SW480 (cell line): ENCODE measurements at regions not wholly inside any gene's neighbourhood (a gene's known extent, or its start where the extent isn't known, plus 50 kb on each side); places are given as distances from the start of the nearest gene placed in this dataset.

Experiments used
- DNase-seq: peaks from one replicate; pipeline ENCODE4 v3.0.0-alpha.2; 2016; ENCODE audit warnings: low spot score

GRCh38 chr12:124412646-124413015 is 117.7 kb downstream of the RFLNA start:
- no peak for DNase-seq

- no peak for DNase-seq
These were observed 117.2 kb downstream of the RFLNA start for GRCh38 chr12:124411953-124412645.

- no peak for DNase-seq
These were observed 116.5 kb downstream of the RFLNA start for GRCh38 chr12:124411281-124411878.

- DNase-seq = no peak
These were observed 115.7 kb downstream of the RFLNA start for GRCh38 chr12:124410354-124411175.

GRCh38 chr12:124408822-124409517 is 114.1 kb downstream of the RFLNA start:
- no peak for DNase-seq

- no peak for DNase-seq
These were observed 112.2 kb downstream of the RFLNA start for GRCh38 chr12:124407074-124407473.

GRCh38 chr12:124406043-124406442 is 111.2 kb downstream of the RFLNA start:
- DNase-seq = no peak

- DNase-seq = no peak
These were observed 110.7 kb downstream of the RFLNA start for GRCh38 chr12:124405592-124405991.

- DNase-seq = no peak
These were observed 110.3 kb downstream of the RFLNA start for GRCh38 chr12:124405151-124405550.

GRCh38 chr12:124404162-124404784 is 109.4 kb downstream of the RFLNA start:
- no peak for DNase-seq

- no peak for DNase-seq
These were observed 108.4 kb downstream of the RFLNA start for GRCh38 chr12:124403273-124403672.

- DNase-seq = no peak
These were observed 107.6 kb downstream of the RFLNA start for GRCh38 chr12:124402248-124403066.

GRCh38 chr12:124401704-124402221 is 106.9 kb downstream of the RFLNA start:
- DNase-seq = no peak

- no peak for DNase-seq
These were observed 105.2 kb downstream of the RFLNA start for GRCh38 chr12:124400124-124400523.

- no peak for DNase-seq
These were observed 104.7 kb downstream of the RFLNA start for GRCh38 chr12:124399622-124400021.

GRCh38 chr12:124398578-124399227 is 103.8 kb downstream of the RFLNA start:
- no peak for DNase-seq

- no peak for DNase-seq
These were observed 103.1 kb downstream of the RFLNA start for GRCh38 chr12:124397807-124398577.

GRCh38 chr12:124397399-124397679 is 102.4 kb downstream of the RFLNA start:
- DNase-seq = no peak

GRCh38 chr12:124396544-124397398 is 101.9 kb downstream of the RFLNA start:
- DNase-seq = peak; percentile 79
